Activated T-cell treated with anti-CD3 and anti-CD28 coated beads, Interleukin-2, amount 50 U/mL, for 24 hours (primary cell): ENCODE measurements at regions not wholly inside any gene's neighbourhood (a gene's known extent, or its start where the extent isn't known, plus 50 kb on each side); places are given as distances from the start of the nearest gene placed in this dataset.
"Not testable (repeated sequence)": the region's sequence is repeated elsewhere in the genome, so short reads cannot be mapped to it uniquely, and the experiment has no call there.

Source experiments
- DNase-seq: peaks from one replicate; pipeline ENCODE4 v3.0.0-alpha.2; 2020
- H3K27ac Mint-ChIP-seq: 2 replicates; pipeline ENCODE4 v1.8.0; 2020; ENCODE audit warnings: mild to moderate bottlenecking, mixed read lengths
- H3K27me3 Mint-ChIP-seq: 2 replicates; pipeline ENCODE4 v1.8.0; 2020; ENCODE audit warnings: mixed read lengths
- H3K36me3 Mint-ChIP-seq: 2 replicates; pipeline ENCODE4 v1.8.0; 2020; ENCODE audit warnings: low read depth, mixed read lengths
- H3K4me1 Mint-ChIP-seq: 2 replicates; pipeline ENCODE4 v1.8.0; 2020; ENCODE audit warnings: low read depth, mixed read lengths
- H3K4me3 Mint-ChIP-seq: 2 replicates; pipeline ENCODE4 v1.8.0; 2020; ENCODE audit warnings: mild to moderate bottlenecking, moderate library complexity, mixed read lengths
- H3K9me3 Mint-ChIP-seq: 2 replicates; pipeline ENCODE4 v1.8.0; 2020; ENCODE audit warnings: mixed read lengths

DNA sequence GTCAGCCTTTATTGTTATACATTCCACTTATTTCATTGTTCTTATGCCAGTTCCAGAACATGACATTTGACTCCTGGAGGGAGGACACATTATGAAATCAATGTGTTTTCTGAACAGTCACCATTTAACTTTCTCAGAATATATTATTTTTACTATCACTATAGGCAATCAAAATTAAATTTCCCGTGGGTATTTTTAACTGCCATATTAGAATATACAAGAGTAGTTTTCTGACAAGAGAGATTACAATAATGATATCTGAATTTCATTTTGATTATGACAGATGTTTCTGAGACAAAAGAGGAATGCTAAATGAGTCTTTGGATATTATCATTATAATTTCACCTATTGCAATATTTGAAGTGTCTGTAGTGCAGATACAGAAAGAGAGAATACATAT, 64.4 kb upstream of the FSIP2 start:
- no peaks in the 10 kb centered on the region for H3K27me3 Mint-ChIP-seq
- H3K36me3 Mint-ChIP-seq = no peaks in the 10 kb centered on the region
- H3K27ac Mint-ChIP-seq = no peak overlapping the region

DNA sequence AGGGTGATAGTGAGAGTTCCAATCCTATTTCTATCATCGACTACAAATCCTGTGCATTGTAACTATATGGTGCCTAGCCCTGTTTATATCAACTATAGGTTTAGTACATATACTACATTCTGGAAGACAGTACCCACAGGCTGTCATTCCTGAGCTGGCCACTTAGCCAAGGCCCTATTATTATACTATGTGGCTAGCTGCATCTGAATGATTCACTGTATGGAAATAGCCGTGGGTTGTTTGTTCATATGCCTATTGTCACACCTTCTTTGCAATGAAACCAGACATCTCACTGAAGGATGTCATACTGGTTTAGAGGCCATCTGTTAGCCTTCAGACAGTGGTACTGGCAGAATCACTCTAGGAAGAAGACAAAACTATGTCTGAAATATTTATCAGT, 62.3 kb upstream of the FSIP2 start:
- Mint-ChIP-seq H3K27me3 (no peaks in the 10 kb centered on the region), H3K4me1 (no peaks in the 10 kb centered on the region), H3K4me3 (no peak overlapping the region), H3K9me3 (no peaks in the 10 kb centered on the region), H3K36me3 (no peaks in the 10 kb centered on the region), H3K27ac (no peak overlapping the region)
- DNase-seq = no peak

More for the DNA sequence above, 64.4 kb upstream of the FSIP2 start:
- Mint-ChIP-seq H3K9me3 (no peaks in the 10 kb centered on the region), H3K4me1 (no peaks in the 10 kb centered on the region), H3K4me3 (no peak overlapping the region)
- DNase-seq = no peak

DNA sequence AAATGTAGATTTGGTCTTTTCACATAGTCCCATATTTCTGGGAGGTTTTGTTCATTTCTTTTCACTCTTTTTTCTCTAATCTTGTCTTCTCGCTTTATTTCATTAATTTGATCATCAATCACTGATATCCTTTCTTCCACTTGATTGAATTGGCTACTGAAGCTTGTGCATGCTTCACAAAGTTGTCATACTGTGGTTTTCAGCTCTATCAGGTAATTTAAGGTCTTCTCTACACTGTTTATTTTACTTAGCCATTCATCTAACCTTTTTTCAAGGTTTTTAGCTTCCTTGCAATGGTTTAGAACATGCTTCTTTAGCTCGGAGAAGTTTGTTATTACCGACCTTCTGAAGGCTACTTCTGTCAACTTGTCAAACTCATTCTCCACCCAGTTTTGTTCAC, 51.6 kb upstream of the FSIP2 start:
- not testable (repeated sequence) for H3K4me3 Mint-ChIP-seq, H3K27me3 Mint-ChIP-seq, H3K27ac Mint-ChIP-seq, DNase-seq, H3K36me3 Mint-ChIP-seq, H3K4me1 Mint-ChIP-seq
- peaks cover 14% of the 10 kb centered on the region for H3K9me3 Mint-ChIP-seq

DNA sequence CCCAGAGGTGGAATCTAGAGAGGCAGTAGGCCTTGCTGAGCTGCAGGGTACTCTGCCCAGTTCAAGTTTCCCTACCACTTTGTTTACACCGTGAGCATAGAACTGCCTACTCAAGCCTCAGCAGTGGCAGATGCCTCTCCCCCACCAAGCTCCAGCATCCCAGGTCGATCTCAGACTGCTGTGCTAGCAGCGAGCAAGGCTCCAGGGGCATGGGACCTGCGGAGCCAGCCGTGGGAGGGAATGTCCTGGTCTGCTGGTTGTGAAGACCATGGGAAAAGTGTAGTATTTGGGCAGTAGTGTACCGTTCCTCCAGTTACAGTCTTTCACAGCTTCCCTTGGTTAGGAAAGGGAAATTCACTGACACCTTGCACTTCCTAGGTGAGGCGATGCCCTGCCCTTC, 50.6 kb upstream of the FSIP2 start:
- Mint-ChIP-seq H3K27me3 (no peaks in the 10 kb centered on the region), H3K9me3 (peaks cover 12% of the 10 kb centered on the region)

More for the DNA sequence above, 50.6 kb upstream of the FSIP2 start:
- no peaks in the 10 kb centered on the region for H3K4me1 Mint-ChIP-seq
- no peak overlapping the region for H3K4me3 Mint-ChIP-seq
- H3K27ac Mint-ChIP-seq = no peak overlapping the region
- DNase-seq = no peak
- no peaks in the 10 kb centered on the region for H3K36me3 Mint-ChIP-seq
